Peyer's patch (tissue), 4 donors: ENCODE measurements at regions not wholly inside any gene's neighbourhood (a gene's known extent, or its start where the extent isn't known, plus 50 kb on each side); places are given as distances from the start of the nearest gene placed in this dataset.

Source experiments
- DNase-seq, 3 donors: peaks; one replicate each; pipeline ENCODE4 v3.0.0-alpha.2; 2017 to 2019
- H3K27ac ChIP-seq, 4 donors: fragments of 200-600 bp; sonication (generic); one replicate each; pipeline ENCODE4 v1.5.1; 2016 to 2019
- H3K27me3 ChIP-seq, 2 donors: fragments of 200-600 bp; sonication (generic); one replicate each; pipeline ENCODE4 v1.5.1; 2019
- H3K36me3 ChIP-seq, 3 donors: fragments of 200-600 bp; sonication (generic); one replicate each; pipeline ENCODE4 v1.5.1; 2016 to 2019
- H3K4me1 ChIP-seq, 4 donors: fragments of 200-600 bp; sonication (generic); one replicate each; pipeline ENCODE4 v1.5.1; 2016 to 2019
- H3K4me3 ChIP-seq, 4 donors: fragments of 200-600 bp; sonication (generic); 1 replicate in 3 of 4; 2 replicates in 1 of 4; pipeline ENCODE4 v1.5.1; 2016 to 2019; ENCODE audit warnings: mild to moderate bottlenecking in 1 of 4
- H3K9me3 ChIP-seq, 4 donors: fragments of 200-600 bp; sonication (generic); one replicate each; pipeline ENCODE4 v1.5.1; 2016 to 2019; ENCODE audit warnings: mild to moderate bottlenecking in 1 of 4
- CTCF ChIP-seq, 6 experiments: fragments of 450-650 bp in 4 of 6; fragments of 200-600 bp in 2 of 6; sonication (generic) in 1 of 6; IDR thresholded peaks; one replicate each; pipeline ENCODE4 v1.5.1; 2017 to 2019; ENCODE audit warnings: antibody characterized with exemption in 6 of 6, mild to moderate bottlenecking in 3 of 6, moderate library complexity in 1 of 6
- POLR2A ChIP-seq, 2 donors: fragments of 450-650 bp; IDR thresholded peaks; one replicate each; pipeline ENCODE4 v1.5.1; 2017; ENCODE audit warnings: antibody characterized with exemption in 2 of 2, mild to moderate bottlenecking in 2 of 2, moderate library complexity in 2 of 2

- TF ChIP-seq CTCF (IDR thresholded peaks at IDR 0.05) (no peak), POLR2A (IDR thresholded peaks at IDR 0.05) (no peak)
Measured at GRCh38 chr6:128663238-128663637, 142.8 kb upstream of the PTPRK start.

GRCh38 chr6:128659878-128660622, 139.7 kb upstream of the PTPRK start:
- no peak for DNase-seq
- Histone ChIP-seq H3K27me3 (no peaks in the 10 kb centered on the region), H3K4me3 (no peak overlapping the region), H3K4me1 (no peaks in the 10 kb centered on the region), H3K9me3 (no peaks in the 10 kb centered on the region), H3K27ac (no peak overlapping the region), H3K36me3 (no peaks in the 10 kb centered on the region)
- TF ChIP-seq POLR2A (IDR thresholded peaks at IDR 0.05) (no peak), CTCF (IDR thresholded peaks at IDR 0.05) (no peak)

More at GRCh38 chr6:128663238-128663637, 142.8 kb upstream of the PTPRK start:
- Histone ChIP-seq H3K36me3 (no peaks in the 10 kb centered on the region), H3K9me3 (no peaks in the 10 kb centered on the region), H3K4me1 (no peaks in the 10 kb centered on the region), H3K27me3 (no peaks in the 10 kb centered on the region), H3K27ac (no peak overlapping the region), H3K4me3 (no peak overlapping the region)
- DNase-seq = no peak

- TF ChIP-seq CTCF (IDR thresholded peaks at IDR 0.05) = no peak
- no peak for TF ChIP-seq POLR2A (IDR thresholded peaks at IDR 0.05)
- no peaks in the 10 kb centered on the region for H3K9me3 ChIP-seq
Measured at GRCh38 chr6:128659276-128659675, 138.9 kb upstream of the PTPRK start.

DNA sequence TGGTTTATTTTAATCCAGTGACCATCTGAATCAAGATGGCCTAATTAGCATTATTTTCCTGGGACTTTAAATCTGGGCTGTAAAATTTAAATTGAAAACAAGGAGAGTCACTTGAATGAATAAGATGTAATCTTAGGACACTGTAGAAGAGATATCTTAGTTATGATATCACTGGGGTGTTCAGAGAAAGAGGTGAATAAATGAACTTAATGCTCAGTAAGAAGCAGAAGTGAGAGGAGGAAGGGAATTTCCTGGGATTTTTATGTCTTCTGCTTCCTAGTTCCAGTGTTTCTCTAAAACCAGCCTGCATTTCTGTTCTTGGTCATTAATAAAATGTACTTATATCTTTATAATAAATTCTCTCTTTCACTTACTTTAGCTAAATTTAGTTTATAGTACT, 136.8 kb upstream of the PTPRK start:
- Histone ChIP-seq H3K4me1 (no peaks in the 10 kb centered on the region), H3K9me3 (no peaks in the 10 kb centered on the region), H3K27me3 (no peaks in the 10 kb centered on the region), H3K27ac (no peak overlapping the region), H3K4me3 (no peak overlapping the region), H3K36me3 (no peaks in the 10 kb centered on the region)
- TF ChIP-seq POLR2A (IDR thresholded peaks at IDR 0.05) = no peak
- TF ChIP-seq CTCF (IDR thresholded peaks at IDR 0.05) = no peak
- no peak for DNase-seq

More at GRCh38 chr6:128659276-128659675, 138.9 kb upstream of the PTPRK start:
- no peak for DNase-seq
- Histone ChIP-seq H3K27ac (no peak overlapping the region), H3K36me3 (no peaks in the 10 kb centered on the region), H3K4me1 (no peaks in the 10 kb centered on the region), H3K4me3 (no peak overlapping the region), H3K27me3 (no peaks in the 10 kb centered on the region)

GRCh38 chr6:128655978-128656498, 135.6 kb upstream of the PTPRK start:
- H3K27ac ChIP-seq = no peak overlapping the region
- no peak overlapping the region for H3K4me3 ChIP-seq
- DNase-seq = no peak
- H3K9me3 ChIP-seq = no peaks in the 10 kb centered on the region
- no peaks in the 10 kb centered on the region for H3K4me1 ChIP-seq
- no peaks in the 10 kb centered on the region for H3K36me3 ChIP-seq
- H3K27me3 ChIP-seq = no peaks in the 10 kb centered on the region
- TF ChIP-seq CTCF (IDR thresholded peaks at IDR 0.05) (no peak), POLR2A (IDR thresholded peaks at IDR 0.05) (no peak)
